GM12874 (cell line): ENCODE measurements at regions not wholly inside any gene's neighbourhood (a gene's known extent, or its start where the extent isn't known, plus 50 kb on each side); places are given as distances from the start of the nearest gene placed in this dataset.

Experiments used
- CTCF ChIP-seq: IDR thresholded peaks from 2 replicates; pipeline ENCODE4 v1.5.1; 2011; ENCODE audit warnings: low read depth, mild to moderate bottlenecking, control low read depth, low read length, moderate library complexity; ENCODE audit not compliant: insufficient read depth

- no peak for TF ChIP-seq CTCF
Observed at GRCh38 chr2:126781806-126782205, 116.9 kb upstream of the TEX51 start.

DNA sequence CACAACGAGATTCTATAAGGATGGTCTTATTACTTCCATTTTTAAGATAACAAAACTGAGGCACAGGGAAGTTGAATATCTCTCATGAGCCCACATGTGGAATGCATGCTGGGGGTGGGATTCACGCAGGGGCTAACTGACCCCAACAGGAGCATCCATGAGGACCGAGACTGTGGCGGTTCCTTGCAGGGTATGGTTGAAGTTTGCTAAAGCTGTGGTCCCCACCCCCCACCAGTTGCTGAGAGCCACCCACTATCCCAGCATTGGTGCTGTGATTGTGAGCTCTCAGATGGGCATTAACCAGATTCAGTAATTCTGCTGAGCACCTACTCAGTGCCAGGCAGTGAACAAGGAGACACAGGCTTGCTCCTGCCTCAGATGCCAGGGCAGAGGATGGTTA lies 116.0 kb upstream of the TEX51 start:
- no peak for TF ChIP-seq CTCF

DNA sequence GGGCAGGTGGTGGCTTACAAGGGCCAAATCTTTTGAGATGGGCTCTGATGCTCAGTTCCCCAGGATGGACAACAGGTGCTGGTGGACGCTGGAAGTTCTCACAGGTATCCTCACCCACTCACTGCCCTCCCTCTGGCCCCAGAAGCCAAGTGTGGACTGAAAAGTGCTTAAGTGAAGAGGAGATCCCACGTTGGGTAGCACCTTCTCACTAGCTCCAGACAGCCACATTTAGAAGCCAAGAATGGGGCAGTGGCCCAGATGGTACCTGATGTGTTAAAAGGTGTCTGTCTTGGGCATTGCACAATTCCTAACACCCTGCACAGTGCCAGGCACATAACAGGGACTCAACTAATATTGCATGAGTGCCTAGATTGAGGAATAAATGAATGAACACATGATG lies 115.3 kb upstream of the TEX51 start:
- TF ChIP-seq CTCF = no peak

- TF ChIP-seq CTCF = no peak
Observed at GRCh38 chr2:126784045-126784444, 114.6 kb upstream of the TEX51 start.

- no peak for TF ChIP-seq CTCF
Observed at GRCh38 chr2:126784621-126785020, 114.1 kb upstream of the TEX51 start.

- no peak for TF ChIP-seq CTCF
Observed at GRCh38 chr2:126785236-126785635, 113.5 kb upstream of the TEX51 start.

DNA sequence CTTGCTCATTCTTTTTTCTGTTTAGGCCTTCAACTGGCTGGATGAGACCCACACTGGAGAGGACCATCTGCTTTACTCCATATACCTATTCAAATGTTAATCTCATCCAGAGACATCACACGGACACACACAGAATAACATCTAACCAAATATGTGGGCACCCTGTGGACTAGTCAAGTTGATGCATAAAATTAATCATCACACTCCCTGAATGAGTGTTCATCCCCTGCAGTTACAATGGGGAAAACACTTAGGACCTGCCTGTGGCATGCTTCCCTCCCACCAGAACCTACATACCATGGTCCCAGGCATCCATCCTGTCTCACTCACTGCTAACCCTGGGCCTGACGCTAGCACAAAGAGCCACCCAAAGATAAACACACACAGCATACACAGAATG lies 112.8 kb upstream of the TEX51 start:
- TF ChIP-seq CTCF = no peak

DNA sequence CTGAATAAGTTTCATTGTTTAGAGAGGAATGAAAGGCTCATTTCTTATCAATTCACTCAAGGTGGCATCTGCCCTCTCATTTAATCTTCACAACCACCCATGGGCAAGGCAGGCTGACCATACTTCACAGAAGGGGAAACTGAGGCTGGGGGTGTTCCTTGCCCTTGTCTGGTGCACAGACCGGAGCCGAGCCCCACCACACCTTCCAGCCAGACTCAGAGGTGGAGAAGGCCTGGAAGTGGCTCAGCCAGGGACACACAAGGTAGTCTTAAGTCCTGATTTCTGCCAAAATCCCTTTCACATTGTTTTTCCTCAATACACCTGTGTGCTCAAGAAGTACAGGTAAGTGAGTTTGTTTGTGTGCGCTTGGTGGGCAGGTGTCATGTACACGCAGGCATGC lies 111.9 kb upstream of the TEX51 start:
- no peak for TF ChIP-seq CTCF
